Activated naive CD8-positive, alpha-beta T cell treated with anti-CD3 and anti-CD28 coated beads, Interleukin-2, amount 10 ng/mL, durations not matched to agents 7 days and 5 days (primary cell): ENCODE measurements at regions not wholly inside any gene's neighbourhood (a gene's known extent, or its start where the extent isn't known, plus 50 kb on each side); places are given as distances from the start of the nearest gene placed in this dataset.
"Not testable (repeated sequence)": the region's sequence is repeated elsewhere in the genome, so short reads cannot be mapped to it uniquely, and the experiment has no call there.

ENCODE experiments used
- ATAC-seq: fragments of 150-1000 bp; cut with Tn5 transposase; one replicate; pipeline ENCODE4 v1.10.0; 2021; ENCODE audit warnings: low read depth, moderate library complexity
- POLR2A ChIA-PET: fragments of 350-600 bp; sonication (Branson Sonifier 250); formaldehyde crosslinking; loops from one replicate; lab custom pipeline; 2021; ENCODE audit warnings: antibody characterized with exemption; lab: Charles Lee
- DNase-seq: peaks from one replicate; pipeline ENCODE4 v3.0.0; 2021
- H3K27ac Mint-ChIP-seq: one replicate; pipeline ENCODE4 v1.8.0; 2022; ENCODE audit warnings: mild to moderate bottlenecking, mixed read lengths
- H3K27me3 Mint-ChIP-seq: one replicate; pipeline ENCODE4 v1.8.0; 2022; ENCODE audit warnings: mild to moderate bottlenecking, moderate library complexity, mixed read lengths
- H3K36me3 Mint-ChIP-seq: one replicate; pipeline ENCODE4 v1.8.0; 2021; ENCODE audit warnings: mild to moderate bottlenecking, mixed read lengths
- H3K4me1 Mint-ChIP-seq: one replicate; pipeline ENCODE4 v1.8.0; 2021; ENCODE audit warnings: mixed read lengths
- H3K4me3 Mint-ChIP-seq: one replicate; pipeline ENCODE4 v1.8.0; 2022; ENCODE audit warnings: mild to moderate bottlenecking, moderate library complexity, mixed read lengths
- H3K9me3 Mint-ChIP-seq: one replicate; pipeline ENCODE4 v1.8.0; 2021; ENCODE audit warnings: mixed read lengths

DNA sequence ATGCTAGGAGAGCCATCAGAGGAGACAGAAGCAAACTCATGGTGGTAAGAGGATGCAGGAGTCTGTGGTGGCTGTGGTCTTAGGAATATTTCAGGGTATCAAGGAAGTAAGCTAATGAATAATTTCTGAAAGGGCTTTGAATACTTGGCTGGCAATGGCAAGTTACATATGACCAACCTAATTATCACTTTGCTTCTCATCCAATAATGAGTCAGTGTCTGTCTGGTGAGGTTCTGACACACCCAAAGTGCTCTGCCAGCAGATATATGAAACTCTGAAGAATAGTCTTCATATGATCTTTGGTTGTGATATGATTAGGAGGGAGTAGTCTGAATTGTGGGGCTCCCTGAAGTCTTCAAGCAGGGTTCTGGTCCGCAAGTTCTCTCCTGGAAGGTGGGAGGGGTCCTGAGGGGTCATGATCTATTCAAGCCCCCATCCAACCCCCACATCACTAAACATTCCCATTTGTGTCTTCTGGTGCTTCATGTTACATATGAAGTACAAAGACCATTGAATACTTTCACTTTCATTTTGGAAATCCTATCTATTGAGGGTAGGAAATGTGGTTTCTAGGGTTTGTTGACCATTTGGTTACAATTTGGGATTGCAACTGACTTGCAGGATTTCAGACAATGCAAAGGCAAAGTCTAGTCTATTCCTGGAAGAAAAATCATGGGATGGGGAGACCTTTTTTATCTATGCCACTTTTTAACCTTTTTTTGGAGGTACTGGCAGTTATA lies 199.9 kb upstream of the CDKN2B start:
- Mint-ChIP-seq H3K9me3 (peaks cover 1% of the 10 kb centered on the region), H3K4me1 (peaks cover 13% of the 10 kb centered on the region), H3K4me3 (peak overlapping the region; percentile 74), H3K27ac (peak overlapping the region; percentile 88), H3K27me3 (peaks cover 2% of the 10 kb centered on the region), H3K36me3 (peaks cover 1% of the 10 kb centered on the region)
- ATAC-seq (peak; percentile 61), DNase-seq (no peak)
- POLR2A ChIA-PET, result no interaction called here

DNA sequence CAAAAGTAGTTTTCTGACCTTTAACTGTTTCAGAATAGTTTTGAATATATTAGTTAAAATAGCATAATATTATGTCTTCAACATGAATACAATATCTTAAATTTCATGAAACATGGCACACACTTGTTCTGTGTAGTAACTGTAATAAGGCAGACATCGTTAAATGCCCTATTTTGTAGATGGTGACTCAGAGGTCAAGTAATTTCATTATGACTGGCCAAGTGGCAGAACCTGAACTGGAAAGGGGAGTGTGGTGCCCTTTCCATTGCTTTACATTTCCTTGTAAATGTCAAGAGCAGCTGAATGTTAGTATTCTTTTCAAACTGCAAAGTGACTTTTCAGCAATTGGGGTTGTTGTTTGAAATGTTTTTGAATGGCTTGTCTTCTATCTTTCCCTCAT lies 201.2 kb upstream of the CDKN2B start:
- Mint-ChIP-seq H3K36me3 (peaks cover 1% of the 10 kb centered on the region), H3K4me1 (peaks cover 15% of the 10 kb centered on the region), H3K9me3 (peaks cover 1% of the 10 kb centered on the region), H3K27me3 (peaks cover 4% of the 10 kb centered on the region), H3K27ac (no peak overlapping the region), H3K4me3 (no peak overlapping the region)
- ATAC-seq (no peak), DNase-seq (no peak)
- POLR2A ChIA-PET, result no interaction called here

DNA sequence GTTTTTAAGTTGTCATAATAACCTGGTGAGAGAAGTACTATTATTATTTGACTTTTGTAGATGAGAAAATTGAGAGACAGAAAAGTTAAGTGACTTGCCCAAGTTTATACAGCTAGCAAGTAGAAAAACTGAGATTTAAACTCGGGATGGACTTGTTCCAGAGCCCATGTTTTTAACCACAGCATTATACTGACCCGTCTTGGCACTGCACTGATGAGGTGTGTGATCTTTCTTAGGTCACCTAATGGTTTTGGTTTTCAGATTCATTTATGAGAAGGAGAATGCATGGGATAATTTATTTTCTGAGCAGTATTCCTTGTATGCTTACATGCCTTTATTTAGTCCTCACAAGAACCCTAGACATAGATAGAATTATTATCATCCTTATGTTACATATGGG lies 201.8 kb upstream of the CDKN2B start:
- peaks cover 15% of the 10 kb centered on the region for H3K4me1 Mint-ChIP-seq
- H3K9me3 Mint-ChIP-seq, result peaks cover 1% of the 10 kb centered on the region
- H3K27me3 Mint-ChIP-seq, result peaks cover 2% of the 10 kb centered on the region
- H3K27ac Mint-ChIP-seq, result no peak overlapping the region
- peaks cover 1% of the 10 kb centered on the region for H3K36me3 Mint-ChIP-seq
- no peak for ATAC-seq
- no peak overlapping the region for H3K4me3 Mint-ChIP-seq
- POLR2A ChIA-PET, result no interaction called here
- no peak for DNase-seq

DNA sequence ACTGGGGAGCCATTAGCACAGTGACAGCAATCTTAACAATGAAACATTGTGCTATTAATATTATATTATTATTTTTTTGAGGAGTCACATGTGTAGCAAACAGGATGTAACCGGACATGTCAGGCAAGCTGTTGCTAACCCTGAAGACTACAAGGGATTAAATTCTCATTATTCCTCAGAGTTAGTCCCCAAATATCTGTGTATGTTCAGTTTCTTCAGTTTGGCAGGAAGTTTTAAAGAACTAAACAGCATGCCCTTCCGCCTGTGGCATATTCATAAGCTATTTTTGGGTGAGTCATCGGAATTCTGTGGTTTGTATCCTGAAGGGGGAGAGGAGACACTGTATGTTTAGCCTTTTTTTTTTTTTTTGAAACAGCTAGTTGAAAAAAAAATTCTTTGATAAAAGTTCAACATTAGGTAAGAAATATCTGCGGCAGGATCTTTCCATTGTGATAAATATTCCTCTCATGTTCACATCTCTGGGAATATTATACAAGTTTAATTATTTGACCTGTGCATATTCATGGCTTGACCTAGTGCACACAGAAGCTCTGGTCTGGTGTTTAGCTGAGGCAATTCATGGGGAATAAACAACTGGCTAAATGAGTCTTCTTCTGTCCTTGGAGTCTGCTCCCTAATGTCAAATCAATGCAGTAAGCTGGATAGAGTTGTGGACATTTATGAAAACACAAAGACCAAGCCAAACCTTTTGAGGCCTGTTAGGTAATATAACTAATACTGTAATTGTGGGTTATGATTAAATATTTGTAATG lies 202.7 kb upstream of the CDKN2B start:
- Mint-ChIP-seq H3K9me3 (peaks cover 1% of the 10 kb centered on the region), H3K27me3 (peaks cover 2% of the 10 kb centered on the region), H3K4me1 (peaks cover 15% of the 10 kb centered on the region), H3K4me3 (no peak overlapping the region), H3K36me3 (peaks cover 1% of the 10 kb centered on the region), H3K27ac (no peak overlapping the region)
- POLR2A ChIA-PET, result no interaction called here
- ATAC-seq (no peak), DNase-seq (no peak)

DNA sequence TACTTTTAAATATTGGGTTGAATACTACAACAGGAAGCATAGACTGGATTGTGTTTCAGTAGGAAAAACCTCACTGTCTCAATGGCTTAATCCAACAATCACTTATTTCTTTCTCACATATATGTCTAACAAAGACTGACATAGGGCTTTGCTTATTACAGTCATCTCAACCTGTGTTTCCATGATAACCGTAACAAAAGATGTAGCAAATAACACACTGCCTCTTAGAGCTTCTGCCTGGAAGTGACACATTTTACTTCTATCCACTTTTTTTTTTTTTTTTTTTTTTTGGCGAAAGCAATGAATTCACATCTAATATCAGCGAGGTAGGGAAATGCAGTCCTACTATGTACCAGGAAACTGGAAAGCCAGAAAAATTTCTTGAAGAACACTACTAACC lies 204.9 kb upstream of the CDKN2B start:
- H3K27ac Mint-ChIP-seq, result no peak overlapping the region
- ATAC-seq (no peak), DNase-seq (no peak)
- H3K4me3 Mint-ChIP-seq, result no peak overlapping the region
- H3K36me3 Mint-ChIP-seq, result peaks cover 1% of the 10 kb centered on the region
- H3K27me3 Mint-ChIP-seq, result peaks cover 5% of the 10 kb centered on the region
- peaks cover 1% of the 10 kb centered on the region for H3K9me3 Mint-ChIP-seq
- POLR2A ChIA-PET, result no interaction called here
- H3K4me1 Mint-ChIP-seq, result peaks cover 9% of the 10 kb centered on the region

DNA sequence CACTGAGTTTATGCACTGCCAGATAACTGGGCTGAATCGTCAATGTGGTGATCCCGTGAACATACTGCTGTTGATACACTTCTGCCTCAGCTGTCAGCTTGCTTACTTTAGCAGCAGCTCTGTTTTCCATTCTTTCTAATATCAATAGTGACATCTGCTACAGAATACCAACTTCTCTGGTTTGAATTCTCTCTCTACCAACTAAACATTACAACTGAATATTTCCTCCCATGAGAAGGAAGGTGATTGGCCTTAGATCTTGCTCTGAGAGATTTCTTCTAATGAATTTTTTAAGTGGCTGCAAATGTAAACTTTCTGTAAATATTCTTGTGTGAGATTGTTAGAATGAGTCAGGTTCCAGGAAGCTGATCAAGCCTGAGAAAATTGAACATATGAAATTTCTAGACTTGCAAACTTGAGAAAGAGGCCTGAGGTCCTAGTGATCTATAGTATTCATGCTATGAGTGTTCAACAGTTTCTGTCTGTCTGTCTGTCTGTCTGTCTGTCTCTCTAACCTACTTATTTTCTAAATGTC lies 205.5 kb upstream of the CDKN2B start:
- H3K27ac Mint-ChIP-seq, result no peak overlapping the region
- DNase-seq (no peak), ATAC-seq (no peak)
- POLR2A ChIA-PET, result no interaction called here
- H3K9me3 Mint-ChIP-seq, result no peaks in the 10 kb centered on the region
- peaks cover 5% of the 10 kb centered on the region for H3K4me1 Mint-ChIP-seq
- H3K27me3 Mint-ChIP-seq, result peaks cover 5% of the 10 kb centered on the region
- H3K4me3 Mint-ChIP-seq, result no peak overlapping the region
- H3K36me3 Mint-ChIP-seq, result no peaks in the 10 kb centered on the region

DNA sequence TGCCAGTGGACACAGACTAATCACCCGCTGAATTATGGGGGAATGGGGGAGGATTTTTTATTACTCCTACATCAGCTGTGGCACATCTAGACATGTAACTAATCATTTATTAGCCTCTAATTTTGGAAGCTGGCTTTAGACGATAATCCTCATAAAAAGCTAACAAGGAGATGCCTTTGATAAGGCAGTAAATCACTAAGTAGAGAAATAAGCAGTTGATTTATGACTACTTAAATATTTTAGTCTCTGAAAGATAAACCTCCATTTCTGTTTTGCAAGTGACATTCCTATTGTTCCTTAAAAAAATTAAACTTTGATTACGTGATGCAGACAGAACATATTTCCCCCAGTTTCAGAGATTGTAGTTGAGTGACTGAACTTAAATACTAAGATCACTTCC lies 206.4 kb upstream of the CDKN2B start:
- ATAC-seq, result no peak
- POLR2A ChIA-PET, result no interaction called here
- Mint-ChIP-seq H3K4me1 (peaks cover 5% of the 10 kb centered on the region), H3K9me3 (peaks cover 3% of the 10 kb centered on the region), H3K27me3 (peaks cover 5% of the 10 kb centered on the region), H3K27ac (no peak overlapping the region), H3K36me3 (no peaks in the 10 kb centered on the region), H3K4me3 (no peak overlapping the region)
- DNase-seq, result no peak

DNA sequence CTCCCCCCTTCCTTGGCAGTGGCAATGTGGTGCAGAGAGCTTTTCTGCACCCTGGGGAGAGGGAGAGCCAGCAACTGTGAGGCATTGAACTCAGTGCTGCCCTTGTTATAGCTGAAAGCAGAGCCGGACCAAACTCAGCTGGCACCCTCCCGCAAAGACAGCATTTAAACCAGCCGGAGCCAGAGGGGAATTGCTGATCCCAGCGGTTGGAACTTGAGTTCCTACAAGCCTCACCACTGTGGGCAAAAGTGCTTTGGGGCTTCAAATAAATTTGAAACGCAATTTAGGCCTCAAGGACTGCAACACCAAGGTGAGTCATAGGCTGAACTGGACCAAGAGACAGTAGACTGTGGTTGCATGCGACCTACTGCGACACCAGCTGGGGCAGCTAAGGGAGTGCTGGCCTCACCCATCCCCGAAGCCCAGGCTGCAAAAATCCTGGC lies 207.6 kb upstream of the CDKN2B start:
- DNase-seq, result no peak
- POLR2A ChIA-PET, result no interaction called here
- Mint-ChIP-seq H3K36me3 (no peaks in the 10 kb centered on the region), H3K4me3 (no peak overlapping the region), H3K27ac (no peak overlapping the region), H3K27me3 (peaks cover 5% of the 10 kb centered on the region), H3K9me3 (peaks cover 8% of the 10 kb centered on the region), H3K4me1 (peaks cover 2% of the 10 kb centered on the region)
- ATAC-seq, result no peak

DNA sequence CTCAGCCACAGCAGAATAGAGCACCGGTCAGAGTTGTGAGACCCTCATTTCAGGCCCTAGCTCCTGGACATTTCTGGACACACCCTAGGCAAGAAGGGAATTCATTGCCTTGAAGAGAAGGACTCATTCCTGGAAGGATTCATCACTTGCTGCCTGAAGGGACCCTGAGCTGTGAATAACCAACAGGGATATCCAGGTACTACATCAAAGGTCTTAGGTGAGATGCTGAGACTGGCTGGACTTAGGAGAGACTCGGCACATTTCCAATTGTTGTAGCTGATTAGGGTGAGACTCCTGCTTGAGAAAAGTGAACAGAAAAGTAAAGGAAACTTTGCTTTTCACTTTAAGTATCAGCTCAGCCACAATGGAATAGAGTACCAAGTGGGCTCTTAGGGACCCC lies 208.1 kb upstream of the CDKN2B start:
- no peak overlapping the region for H3K4me3 Mint-ChIP-seq
- POLR2A ChIA-PET, result no interaction called here
- DNase-seq (no peak), ATAC-seq (no peak)
- peaks cover 8% of the 10 kb centered on the region for H3K9me3 Mint-ChIP-seq
- H3K36me3 Mint-ChIP-seq, result no peaks in the 10 kb centered on the region
- peaks cover 5% of the 10 kb centered on the region for H3K27me3 Mint-ChIP-seq
- no peak overlapping the region for H3K27ac Mint-ChIP-seq
- peaks cover 2% of the 10 kb centered on the region for H3K4me1 Mint-ChIP-seq

DNA sequence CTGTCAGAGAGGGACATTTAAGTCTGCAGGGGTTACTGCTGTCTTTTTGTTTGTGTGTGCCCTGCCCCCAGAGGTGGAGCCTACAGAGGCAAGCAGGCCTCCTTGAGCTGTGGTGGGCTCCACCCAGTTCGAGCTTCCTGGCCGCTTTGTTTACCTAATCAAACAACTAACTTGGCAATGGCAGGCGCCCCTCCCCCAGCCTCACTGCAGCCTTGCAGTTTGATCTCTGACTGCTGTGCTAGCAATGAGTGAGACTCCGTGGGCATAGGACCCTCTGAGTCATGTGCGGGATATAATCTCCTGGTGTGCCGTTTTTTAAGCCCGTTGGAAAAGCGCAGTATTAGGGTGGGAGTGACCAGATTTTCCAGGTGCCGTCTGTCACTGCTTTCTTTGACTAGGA lies 216.8 kb upstream of the CDKN2B start:
- not testable (repeated sequence) for ATAC-seq, H3K27ac Mint-ChIP-seq, H3K36me3 Mint-ChIP-seq, DNase-seq, H3K9me3 Mint-ChIP-seq, H3K4me3 Mint-ChIP-seq, H3K4me1 Mint-ChIP-seq
- peaks cover 22% of the 10 kb centered on the region for H3K27me3 Mint-ChIP-seq
- POLR2A ChIA-PET, result interaction anchor here (1.2 kb wide), 1 partner anchor 231 kb away, joined by 3 read pairs; the partner anchor contains the start of genes CDKN2A and CDKN2B-AS1

DNA sequence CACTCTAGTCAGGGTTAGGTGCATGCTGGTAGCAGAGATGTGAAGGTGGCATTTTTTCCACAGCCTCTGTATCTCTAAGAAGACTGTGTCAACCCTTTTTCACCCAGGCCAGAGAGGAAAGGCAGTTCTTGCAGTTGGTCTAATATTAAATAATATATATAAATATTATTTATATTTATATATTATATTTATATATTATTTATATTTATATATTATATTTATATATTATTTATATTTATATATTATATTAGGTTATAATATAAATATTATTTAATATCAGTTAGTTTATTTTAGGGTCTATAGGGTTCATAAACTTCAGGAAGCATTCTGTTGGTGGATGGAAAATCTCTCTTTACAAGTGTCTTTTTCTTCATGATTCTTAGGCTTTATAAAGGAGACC lies 218.6 kb upstream of the DMRTA1 start:
- DNase-seq (no peak), ATAC-seq (no peak)
- no peak overlapping the region for H3K4me3 Mint-ChIP-seq
- H3K9me3 Mint-ChIP-seq, result peaks cover 14% of the 10 kb centered on the region
- POLR2A ChIA-PET, result no interaction called here
- H3K4me1 Mint-ChIP-seq, result no peaks in the 10 kb centered on the region
- peaks cover 5% of the 10 kb centered on the region for H3K36me3 Mint-ChIP-seq
- H3K27ac Mint-ChIP-seq, result no peak overlapping the region
- peaks cover 31% of the 10 kb centered on the region for H3K27me3 Mint-ChIP-seq

DNA sequence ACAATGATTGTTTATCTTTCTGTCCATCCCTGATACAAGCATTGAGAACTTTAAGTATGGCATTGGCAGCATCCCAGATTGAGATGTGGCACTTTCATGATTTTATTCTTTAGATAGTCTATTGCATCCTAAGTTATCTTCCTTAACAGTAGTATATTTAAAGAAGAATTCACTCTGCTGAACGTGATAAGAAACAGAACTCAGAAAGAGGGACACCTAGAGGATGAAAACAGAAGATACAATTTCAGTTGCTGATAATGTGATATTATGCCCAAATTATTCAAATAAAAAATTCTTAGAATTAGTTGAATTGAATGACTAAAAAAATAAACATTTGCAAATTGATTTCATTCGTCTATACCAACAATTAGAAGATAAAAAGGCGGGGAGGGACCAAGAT lies 218.1 kb upstream of the DMRTA1 start:
- Mint-ChIP-seq H3K9me3 (peaks cover 16% of the 10 kb centered on the region), H3K27ac (no peak overlapping the region), H3K4me3 (no peak overlapping the region), H3K4me1 (no peaks in the 10 kb centered on the region), H3K27me3 (peaks cover 31% of the 10 kb centered on the region), H3K36me3 (peaks cover 7% of the 10 kb centered on the region)
- ATAC-seq (no peak), DNase-seq (no peak)
- POLR2A ChIA-PET, result no interaction called here

DNA sequence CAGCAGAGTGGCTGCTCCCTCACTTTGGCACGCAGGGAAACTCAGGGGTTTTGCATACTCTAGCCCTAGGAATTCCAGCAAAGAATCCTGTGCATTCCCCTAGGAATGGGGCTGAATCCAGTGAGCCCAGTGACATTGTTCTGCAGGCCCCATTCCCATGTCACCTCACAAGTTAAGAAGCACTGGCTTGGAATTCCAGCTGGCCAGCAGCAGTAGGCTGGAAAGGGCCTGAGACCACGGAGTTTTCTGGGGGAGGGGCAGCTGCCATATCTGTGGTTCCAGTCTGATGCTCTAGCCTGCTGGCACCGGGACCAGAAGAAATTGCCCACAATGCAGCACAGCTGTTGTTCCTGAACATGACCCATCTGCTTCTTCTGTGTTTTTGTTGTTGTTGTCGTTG lies 217.6 kb upstream of the DMRTA1 start:
- POLR2A ChIA-PET, result no interaction called here
- DNase-seq, result no peak
- no peaks in the 10 kb centered on the region for H3K4me1 Mint-ChIP-seq
- peaks cover 30% of the 10 kb centered on the region for H3K27me3 Mint-ChIP-seq
- H3K9me3 Mint-ChIP-seq, result peaks cover 17% of the 10 kb centered on the region
- ATAC-seq, result no peak
- no peak overlapping the region for H3K27ac Mint-ChIP-seq
- peaks cover 7% of the 10 kb centered on the region for H3K36me3 Mint-ChIP-seq
- H3K4me3 Mint-ChIP-seq, result no peak overlapping the region

DNA sequence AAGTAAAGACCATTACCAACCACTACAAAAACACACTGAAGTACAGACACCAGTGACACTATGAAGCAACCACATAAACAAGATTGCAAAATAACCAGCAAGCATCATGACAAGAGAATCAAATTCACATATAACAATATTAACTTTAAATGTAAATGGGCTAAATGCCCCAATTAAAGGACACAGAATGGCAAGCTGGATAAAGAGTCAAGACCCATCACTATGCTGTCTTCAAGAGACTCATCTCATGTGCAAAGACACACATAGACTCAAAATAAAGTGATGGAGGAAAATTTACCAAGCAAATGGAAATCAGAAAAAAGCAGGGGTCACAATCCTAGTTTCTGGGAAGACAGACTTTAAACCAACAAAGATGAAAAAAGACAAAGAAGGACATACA lies 215.3 kb upstream of the DMRTA1 start:
- POLR2A ChIA-PET, DNase-seq, H3K27ac Mint-ChIP-seq, H3K4me1 Mint-ChIP-seq, ATAC-seq, H3K36me3 Mint-ChIP-seq, H3K4me3 Mint-ChIP-seq: not testable (repeated sequence)
- Mint-ChIP-seq H3K27me3 (peaks cover 30% of the 10 kb centered on the region), H3K9me3 (peaks cover 23% of the 10 kb centered on the region)
